ENCODE measurements at regions not wholly inside any gene's neighbourhood (a gene's known extent, or its start where the extent isn't known, plus 50 kb on each side); places are given as distances from the start of the nearest gene placed in this dataset.

DNA sequence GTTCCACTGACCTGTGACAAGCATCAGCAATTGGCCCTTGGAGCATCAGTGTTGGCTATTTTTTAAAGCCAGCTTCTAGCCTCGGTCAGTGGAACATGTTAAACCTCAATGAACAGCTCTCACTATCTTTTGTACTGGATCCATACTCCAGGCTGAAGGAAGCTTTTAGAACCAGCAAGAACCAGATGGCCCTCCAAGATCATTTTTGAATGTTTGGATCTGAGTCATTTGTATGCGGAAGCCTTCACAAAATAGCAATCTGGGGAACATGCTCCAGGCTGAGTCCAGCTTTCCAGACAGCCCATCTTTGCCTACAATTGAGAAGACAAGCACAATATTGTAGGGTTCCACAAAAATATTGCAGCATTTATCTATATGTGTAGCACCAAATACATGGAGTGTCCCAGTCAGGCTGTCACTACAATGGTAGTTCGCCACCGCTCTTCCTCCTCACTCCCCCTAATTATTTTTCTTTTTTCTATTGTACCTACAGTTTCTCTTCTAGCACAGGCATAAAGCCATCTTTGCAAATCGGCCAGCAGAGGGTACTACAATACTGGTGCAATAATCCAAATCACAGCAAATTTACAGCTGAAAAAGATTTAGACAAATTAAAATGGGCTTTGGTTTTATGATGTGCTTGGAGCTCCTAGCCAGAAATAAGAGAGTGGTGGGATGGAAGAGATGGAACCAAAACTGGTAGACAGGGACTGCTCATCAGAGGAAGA is 177.4 kb upstream of the BLID start:
- no peak for DNase-seq (ENCODE audit: low read depth, low spot score)
- TF ChIP-seq POLR2AphosphoS5 (IDR thresholded peaks at IDR 0.05; ENCODE audit: borderline replicate concordance, low read depth, low read length) (no peak), FOXP2 (optimal IDR thresholded peaks at IDR 0.05; ENCODE audit: control extremely low read depth, extremely low read length, insufficient read depth) (no peak), EZH2 (IDR thresholded peaks at IDR 0.05) (no peak)
- Histone ChIP-seq H3K36me3 (ENCODE audit: insufficient read depth, low read length) (no peaks in the 10 kb centered on the region), H3K9ac (ENCODE audit: insufficient read length) (no peak overlapping the region), H3K9me3 (ENCODE audit: low read depth, low read length) (no peaks in the 10 kb centered on the region), H3K4me3 (no peak overlapping the region), H3K27ac (no peak overlapping the region)

DNA sequence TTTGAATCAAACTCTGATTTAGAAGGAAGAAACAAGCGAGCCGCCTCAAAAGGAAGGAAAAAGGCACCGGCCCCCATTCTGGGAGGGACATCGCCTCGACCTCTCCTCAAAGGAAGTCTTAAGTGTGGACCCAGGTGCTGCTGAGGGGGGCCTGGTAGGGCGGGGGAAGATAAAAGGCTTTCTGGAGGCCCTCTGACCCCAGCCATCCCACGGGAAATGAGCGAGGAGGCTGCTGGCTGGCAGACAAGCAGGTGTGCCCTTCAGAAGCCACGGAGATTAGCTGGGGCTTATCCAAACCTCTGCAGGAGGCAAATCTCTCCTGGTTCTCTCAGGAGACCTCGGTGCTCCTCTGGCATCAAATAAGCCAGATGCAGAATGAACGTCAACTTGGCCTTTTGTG is 171.4 kb upstream of the BLID start:
- Histone ChIP-seq H3K27ac (no peak overlapping the region), H3K36me3 (ENCODE audit: insufficient read depth, low read length) (no peaks in the 10 kb centered on the region), H3K4me3 (no peak overlapping the region), H3K9ac (ENCODE audit: insufficient read length) (no peak overlapping the region), H3K9me3 (ENCODE audit: low read depth, low read length) (no peaks in the 10 kb centered on the region)
- no peak for DNase-seq (ENCODE audit: low read depth, low spot score)
- TF ChIP-seq EZH2 (IDR thresholded peaks at IDR 0.05) (no peak), POLR2AphosphoS5 (IDR thresholded peaks at IDR 0.05; ENCODE audit: borderline replicate concordance, low read depth, low read length) (no peak), FOXP2 (optimal IDR thresholded peaks at IDR 0.05; ENCODE audit: control extremely low read depth, extremely low read length, insufficient read depth) (no peak)

DNA sequence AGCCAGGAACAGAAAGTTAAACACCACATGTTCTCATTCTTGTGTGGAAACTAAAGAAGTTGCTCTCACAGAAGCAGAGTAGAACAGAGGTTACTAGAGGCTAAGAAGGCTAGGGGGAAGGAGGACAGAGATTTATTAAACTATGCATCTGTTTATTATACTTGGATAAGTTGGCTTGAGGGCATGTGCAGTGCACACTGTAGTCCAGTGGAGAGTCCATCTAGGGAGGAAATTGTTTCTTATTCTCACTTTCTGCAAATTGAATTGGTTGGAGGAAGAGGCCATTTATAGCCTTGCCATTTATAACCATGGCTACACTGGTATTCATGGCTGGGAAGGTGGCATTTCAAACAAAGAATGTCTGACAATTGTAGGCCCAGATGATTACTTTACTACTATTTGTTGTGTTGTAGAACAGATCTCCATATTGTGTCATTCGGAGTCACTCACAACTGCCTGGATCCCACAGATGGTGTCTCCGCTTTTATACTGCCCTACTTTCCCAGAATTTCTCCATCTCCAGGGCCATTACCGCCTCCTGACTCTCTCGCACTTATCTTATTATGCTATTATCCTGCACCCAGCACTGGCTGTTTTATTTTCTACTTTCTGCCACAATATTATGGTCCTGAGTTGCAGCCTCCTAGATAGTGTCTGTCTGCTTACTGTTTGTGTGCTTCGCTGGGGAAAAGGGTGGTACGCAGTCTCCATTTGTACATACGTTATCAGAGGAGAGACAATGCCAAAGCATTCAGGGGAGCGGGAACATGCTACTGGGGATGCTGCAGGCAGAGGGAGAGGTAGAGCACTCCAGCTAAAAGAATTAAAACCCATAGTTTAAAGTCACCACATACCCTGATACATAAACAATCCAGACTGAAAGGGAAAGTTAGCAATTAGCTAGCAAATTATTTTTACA is 169.3 kb upstream of the BLID start:
- no peak overlapping the region for H3K27ac ChIP-seq
- DNase-seq (ENCODE audit: low read depth, low spot score): no peak
- no peak for TF ChIP-seq POLR2AphosphoS5 (IDR thresholded peaks at IDR 0.05; ENCODE audit: borderline replicate concordance, low read depth, low read length)
- no peak for TF ChIP-seq FOXP2 (optimal IDR thresholded peaks at IDR 0.05; ENCODE audit: control extremely low read depth, extremely low read length, insufficient read depth)
- no peak for TF ChIP-seq EZH2 (IDR thresholded peaks at IDR 0.05)
- H3K9ac ChIP-seq (ENCODE audit: insufficient read length): no peak overlapping the region
- H3K36me3 ChIP-seq (ENCODE audit: insufficient read depth, low read length): no peaks in the 10 kb centered on the region
- H3K9me3 ChIP-seq (ENCODE audit: low read depth, low read length): no peaks in the 10 kb centered on the region
- H3K4me3 ChIP-seq: no peak overlapping the region

DNA sequence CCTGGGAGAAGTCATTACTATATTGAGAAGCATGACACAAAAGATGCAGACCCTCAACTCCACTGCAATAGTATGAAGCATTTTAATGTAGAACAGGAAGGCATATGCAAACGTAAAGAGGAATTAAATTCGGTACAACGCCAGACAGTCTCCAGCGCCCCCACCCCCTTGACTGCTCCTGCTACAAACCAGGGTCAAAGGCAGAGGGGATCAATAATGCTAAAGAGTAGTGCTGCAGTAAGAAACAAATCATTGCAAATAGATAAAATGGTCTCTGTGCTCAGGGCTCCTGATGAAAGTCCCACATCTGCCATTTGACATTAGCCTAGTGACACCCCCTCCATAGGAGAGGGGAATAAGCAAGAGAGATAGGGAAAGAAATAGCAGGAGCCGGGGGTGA is 164.9 kb upstream of the BLID start:
- no peak overlapping the region for H3K4me3 ChIP-seq
- no peaks in the 10 kb centered on the region for H3K36me3 ChIP-seq (ENCODE audit: insufficient read depth, low read length)
- DNase-seq (ENCODE audit: low read depth, low spot score): no peak
- no peak for TF ChIP-seq POLR2AphosphoS5 (IDR thresholded peaks at IDR 0.05; ENCODE audit: borderline replicate concordance, low read depth, low read length)
- no peak for TF ChIP-seq FOXP2 (optimal IDR thresholded peaks at IDR 0.05; ENCODE audit: control extremely low read depth, extremely low read length, insufficient read depth)
- no peak for TF ChIP-seq EZH2 (IDR thresholded peaks at IDR 0.05)
- H3K27ac ChIP-seq: no peak overlapping the region
- no peak overlapping the region for H3K9ac ChIP-seq (ENCODE audit: insufficient read length)
- H3K9me3 ChIP-seq (ENCODE audit: low read depth, low read length): no peaks in the 10 kb centered on the region

DNA sequence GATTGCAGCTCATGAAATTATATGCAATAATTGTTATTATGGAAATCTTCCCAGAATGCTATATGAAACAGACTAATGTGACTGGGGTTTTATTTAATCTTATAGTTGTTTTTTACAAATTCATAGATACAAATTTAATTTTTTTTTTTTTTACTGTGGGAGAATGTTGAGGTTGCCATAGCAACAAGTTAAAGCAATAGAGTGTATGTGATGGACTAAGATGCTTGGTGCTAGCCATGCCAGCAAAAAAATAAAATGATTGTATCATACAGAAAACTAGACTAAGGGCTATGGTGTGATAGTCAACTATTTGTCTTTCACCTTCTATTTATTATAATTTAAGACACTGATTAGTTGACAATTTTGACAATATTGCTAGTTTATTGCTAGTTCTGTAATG is 163.2 kb upstream of the BLID start:
- H3K9ac ChIP-seq (ENCODE audit: insufficient read length): no peak overlapping the region
- H3K36me3 ChIP-seq (ENCODE audit: insufficient read depth, low read length): no peaks in the 10 kb centered on the region
- DNase-seq (ENCODE audit: low read depth, low spot score): no peak
- no peaks in the 10 kb centered on the region for H3K9me3 ChIP-seq (ENCODE audit: low read depth, low read length)
- H3K4me3 ChIP-seq: no peak overlapping the region
- no peak overlapping the region for H3K27ac ChIP-seq
- TF ChIP-seq POLR2AphosphoS5 (IDR thresholded peaks at IDR 0.05; ENCODE audit: borderline replicate concordance, low read depth, low read length): no peak
- TF ChIP-seq FOXP2 (optimal IDR thresholded peaks at IDR 0.05; ENCODE audit: control extremely low read depth, extremely low read length, insufficient read depth): no peak
- TF ChIP-seq EZH2 (IDR thresholded peaks at IDR 0.05): no peak

DNA sequence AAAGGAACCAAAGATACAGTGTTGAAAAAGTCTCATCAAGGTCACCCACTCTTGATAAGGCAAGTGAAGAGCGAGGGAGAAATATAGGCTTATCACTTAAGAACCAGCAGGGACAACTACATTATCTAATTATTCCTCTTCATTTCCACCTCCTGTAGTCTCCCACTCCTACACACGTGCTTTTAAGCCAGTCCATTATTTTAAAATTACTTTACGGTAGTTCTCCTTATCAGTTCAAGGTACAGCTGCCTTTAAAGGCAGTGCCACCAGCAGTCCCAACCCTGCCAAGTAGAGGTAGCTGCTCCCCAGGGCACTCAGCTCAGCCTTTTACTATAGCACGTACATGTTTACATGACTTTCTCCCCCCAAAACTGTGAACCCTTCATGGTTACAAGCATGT is 161.5 kb upstream of the BLID start:
- no peak for TF ChIP-seq FOXP2 (optimal IDR thresholded peaks at IDR 0.05; ENCODE audit: control extremely low read depth, extremely low read length, insufficient read depth)
- TF ChIP-seq EZH2 (IDR thresholded peaks at IDR 0.05): no peak
- TF ChIP-seq POLR2AphosphoS5 (IDR thresholded peaks at IDR 0.05; ENCODE audit: borderline replicate concordance, low read depth, low read length): no peak
- Histone ChIP-seq H3K9ac (ENCODE audit: insufficient read length) (no peak overlapping the region), H3K9me3 (ENCODE audit: low read depth, low read length) (no peaks in the 10 kb centered on the region), H3K4me3 (no peak overlapping the region), H3K36me3 (ENCODE audit: insufficient read depth, low read length) (no peaks in the 10 kb centered on the region), H3K27ac (no peak overlapping the region)
- no peak for DNase-seq (ENCODE audit: low read depth, low spot score)

DNA sequence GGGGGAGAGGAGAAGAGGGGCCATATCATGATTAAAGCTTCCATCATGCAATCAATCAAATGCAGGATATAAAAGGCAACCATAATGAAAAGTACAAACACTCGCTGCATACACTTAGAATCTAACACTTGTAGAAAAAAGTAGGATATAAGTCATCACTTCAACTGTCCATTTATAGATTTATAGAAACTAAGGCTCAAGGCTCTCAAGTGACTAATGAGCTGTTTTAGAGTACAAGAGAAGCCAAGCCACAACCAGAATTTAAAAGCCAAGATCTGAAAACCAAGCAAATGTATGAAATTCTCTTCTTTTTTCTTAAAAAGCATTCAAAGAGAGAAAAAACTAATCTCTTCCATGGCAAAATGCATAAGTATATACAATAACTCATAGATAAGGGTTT is 160.2 kb upstream of the BLID start:
- DNase-seq (ENCODE audit: low read depth, low spot score): no peak
- H3K27ac ChIP-seq: no peak overlapping the region
- no peaks in the 10 kb centered on the region for H3K36me3 ChIP-seq (ENCODE audit: insufficient read depth, low read length)
- H3K4me3 ChIP-seq: no peak overlapping the region
- H3K9me3 ChIP-seq (ENCODE audit: low read depth, low read length): no peaks in the 10 kb centered on the region
- TF ChIP-seq FOXP2 (optimal IDR thresholded peaks at IDR 0.05; ENCODE audit: control extremely low read depth, extremely low read length, insufficient read depth): no peak
- no peak for TF ChIP-seq EZH2 (IDR thresholded peaks at IDR 0.05)
- TF ChIP-seq POLR2AphosphoS5 (IDR thresholded peaks at IDR 0.05; ENCODE audit: borderline replicate concordance, low read depth, low read length): no peak
- H3K9ac ChIP-seq (ENCODE audit: insufficient read length): no peak overlapping the region

DNA sequence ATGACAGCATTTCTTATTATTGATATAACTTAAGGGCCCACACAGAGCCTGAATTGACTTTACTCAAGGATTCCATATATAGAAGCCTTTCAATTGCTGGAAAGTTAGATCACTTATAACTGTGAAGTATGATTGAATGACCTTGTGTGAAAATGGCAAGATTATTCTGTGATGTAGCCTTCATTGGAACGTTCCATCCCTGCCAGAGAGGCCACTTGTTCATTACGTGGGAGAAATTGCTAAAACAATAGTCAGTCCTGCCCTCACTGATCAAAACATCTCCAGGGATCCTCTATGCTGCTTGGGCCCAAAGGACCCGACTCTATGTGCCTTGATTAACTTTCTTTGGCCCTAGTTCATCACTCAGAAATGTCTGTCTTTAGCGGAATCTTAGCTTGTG is 159.5 kb upstream of the BLID start:
- no peaks in the 10 kb centered on the region for H3K36me3 ChIP-seq (ENCODE audit: insufficient read depth, low read length)
- no peaks in the 10 kb centered on the region for H3K9me3 ChIP-seq (ENCODE audit: low read depth, low read length)
- no peak overlapping the region for H3K27ac ChIP-seq
- no peak overlapping the region for H3K9ac ChIP-seq (ENCODE audit: insufficient read length)
- DNase-seq (ENCODE audit: low read depth, low spot score): no peak
- no peak for TF ChIP-seq POLR2AphosphoS5 (IDR thresholded peaks at IDR 0.05; ENCODE audit: borderline replicate concordance, low read depth, low read length)
- TF ChIP-seq EZH2 (IDR thresholded peaks at IDR 0.05): no peak
- no peak for TF ChIP-seq FOXP2 (optimal IDR thresholded peaks at IDR 0.05; ENCODE audit: control extremely low read depth, extremely low read length, insufficient read depth)
- H3K4me3 ChIP-seq: no peak overlapping the region

Measured in SK-N-MC (cell line).